ENCODE measurements at regions not wholly inside any gene's neighbourhood (a gene's known extent, or its start where the extent isn't known, plus 50 kb on each side); places are given as distances from the start of the nearest gene placed in this dataset.

GRCh38 chr7:155378580-155378934 lies 79.4 kb upstream of the EN2 start:
- no peak overlapping the region for H3K4me3 ChIP-seq (ENCODE audit: low read depth, low read length)
- no peak for TF ChIP-seq CTCF (IDR thresholded peaks at IDR 0.05; ENCODE audit: low read depth, low read length)

- no peak for TF ChIP-seq CTCF (IDR thresholded peaks at IDR 0.05; ENCODE audit: low read depth, low read length)
- no peak overlapping the region for H3K4me3 ChIP-seq (ENCODE audit: low read depth, low read length)
These were observed 78.7 kb upstream of the EN2 start for GRCh38 chr7:155378959-155379871.

- no peak overlapping the region for H3K4me3 ChIP-seq (ENCODE audit: low read depth, low read length)
- peak; percentile 85 for TF ChIP-seq CTCF (IDR thresholded peaks at IDR 0.05; ENCODE audit: low read depth, low read length)
These were observed 77.6 kb upstream of the EN2 start for GRCh38 chr7:155380221-155380861.

- H3K4me3 ChIP-seq (ENCODE audit: low read depth, low read length) = no peak overlapping the region
- TF ChIP-seq CTCF (IDR thresholded peaks at IDR 0.05; ENCODE audit: low read depth, low read length) = no peak
These were observed 76.7 kb upstream of the EN2 start for GRCh38 chr7:155380976-155381851.

DNA sequence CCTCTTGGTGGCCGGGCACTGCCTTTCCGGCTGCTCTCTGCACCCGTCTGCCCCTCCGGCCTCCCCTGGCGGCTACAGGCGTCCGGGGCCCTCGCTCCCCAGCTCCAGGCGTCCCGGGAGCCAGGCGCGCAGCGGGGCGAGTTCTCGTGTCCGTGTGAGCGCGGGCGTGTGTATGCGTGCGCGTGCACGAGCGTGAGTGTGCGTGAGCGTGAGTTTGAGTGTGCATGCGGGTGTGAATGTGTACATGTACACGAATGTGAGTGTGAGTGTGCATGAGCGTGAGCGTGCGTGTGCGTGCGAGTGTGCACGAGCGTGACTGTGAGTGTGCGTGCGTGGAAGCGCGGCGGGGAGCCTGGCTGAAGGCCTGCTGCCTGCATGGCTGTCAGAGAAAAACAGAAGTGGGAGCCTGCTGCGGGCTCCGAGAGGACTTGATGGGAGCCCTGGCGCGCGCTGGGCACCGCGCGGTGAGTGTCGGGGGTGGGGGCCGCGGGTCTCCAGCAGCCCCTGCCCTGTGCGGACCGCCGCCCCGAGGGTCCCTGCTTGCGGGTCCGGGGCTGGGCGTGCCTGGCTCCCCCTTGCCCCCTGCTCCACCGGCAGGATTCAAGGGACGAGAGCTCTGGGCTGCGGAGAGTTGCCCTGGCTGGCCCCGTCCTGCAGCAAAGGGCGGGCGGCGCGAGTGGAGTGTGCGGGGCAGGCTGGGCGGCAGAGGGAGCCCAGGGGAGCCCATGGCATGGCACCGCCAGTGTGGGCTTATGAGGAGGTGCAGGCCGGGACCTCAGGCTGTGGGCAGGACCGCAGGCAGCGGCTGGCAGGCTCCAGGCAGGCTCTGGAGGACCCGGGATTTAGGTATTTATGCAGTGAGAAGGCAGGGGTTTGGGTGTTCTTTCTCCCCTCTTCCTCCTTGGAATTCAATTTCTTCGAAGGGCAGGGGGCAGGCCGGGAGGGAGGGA lies 75.8 kb upstream of the EN2 start:
- H3K4me3 ChIP-seq (ENCODE audit: low read depth, low read length) = no peak overlapping the region
- TF ChIP-seq CTCF (IDR thresholded peaks at IDR 0.05; ENCODE audit: low read depth, low read length) = no peak

GRCh38 chr7:155382802-155383171 lies 75.1 kb upstream of the EN2 start:
- TF ChIP-seq CTCF (IDR thresholded peaks at IDR 0.05; ENCODE audit: low read depth, low read length) = no peak
- no peak overlapping the region for H3K4me3 ChIP-seq (ENCODE audit: low read depth, low read length)

All from WI38 (cell line).